Endothelial cell of umbilical vein (primary cell): ENCODE measurements at regions not wholly inside any gene's neighbourhood (a gene's known extent, or its start where the extent isn't known, plus 50 kb on each side); places are given as distances from the start of the nearest gene placed in this dataset.

Experiments
- BruUV-seq: library from RNA; stranded (reverse); fragments of 400-500 nt; replicated peaks from 2 replicates; lab custom pipeline; 2021; lab: Mats Ljungman, UMichigan
- CTCF ChIA-PET: fragments of 300-600, 350-600 bp; sonication (Branson Sonifier 250); formaldehyde crosslinking; loops from one replicate; lab custom pipeline; 2021; ENCODE audit warnings: antibody characterized with exemption, inconsistent platforms; lab: Charles Lee
- POLR2A ChIA-PET: fragments of 300-600, 350-600 bp; sonication (Branson Sonifier 250); formaldehyde crosslinking; loops from one replicate; lab custom pipeline; 2021; ENCODE audit warnings: antibody characterized with exemption, inconsistent platforms; lab: Charles Lee
- DNase-seq: peaks from one replicate; pipeline ENCODE4 v3.0.0-alpha.2; 2011; ENCODE audit warnings: low read depth, low spot score
- FAIRE-seq: peaks from 2 replicates; lab custom pipeline; 2011; peaks lifted over from hg19 to GRCh38; lab: Jason Lieb, UNC
- H2AFZ ChIP-seq: 2 replicates; pipeline ENCODE4 v1.6.0; 2012; ENCODE audit warnings: low read depth, low read length, control low read depth, inconsistent platforms
- H3K27ac ChIP-seq: 2 replicates; pipeline ENCODE4 v1.5.1; 2011; ENCODE audit warnings: low read depth, mild to moderate bottlenecking, control low read depth, low read length, moderate library complexity; ENCODE audit not compliant: insufficient read depth
- H3K27me3 ChIP-seq, 2 experiments: 2 replicates each; pipeline versions ENCODE4 v1.6.0 to v1.6.1; 2011; ENCODE audit warnings: low read length in 2 of 2, mixed read lengths in 1 of 2; ENCODE audit not compliant: control insufficient read depth in 2 of 2, insufficient read depth in 2 of 2
- H3K36me3 ChIP-seq, 2 experiments: 2 replicates in 1 of 2; 3 replicates in 1 of 2; pipeline ENCODE4 v1.5.1; 2011; ENCODE audit warnings: low read length in 2 of 2, mild to moderate bottlenecking in 1 of 2, moderate library complexity in 1 of 2; ENCODE audit not compliant: control insufficient read depth in 2 of 2, insufficient read depth in 2 of 2; ENCODE audit errors: extremely low read depth in 1 of 2
- H3K4me1 ChIP-seq: 3 replicates; pipeline ENCODE4 v1.5.1; 2011; ENCODE audit warnings: mild to moderate bottlenecking, low read length; ENCODE audit not compliant: control insufficient read depth, insufficient read depth; ENCODE audit errors: extremely low read depth
- H3K4me2 ChIP-seq: 2 replicates; pipeline ENCODE4 v1.6.1; 2011; ENCODE audit warnings: low read length, control low read depth, mixed read lengths; ENCODE audit not compliant: insufficient read depth
- H3K4me3 ChIP-seq, 3 experiments: fragments of 200-600 bp in 1 of 3; sonication (generic), shearing (Covaris generic) in 1 of 3; replicated peaks in 1 of 3; 2 replicates each; pipeline ENCODE4 v1.5.1; 2011 to 2016; ENCODE audit warnings: control low read depth in 3 of 3, low read length in 3 of 3, mild to moderate bottlenecking in 2 of 3, inconsistent platforms in 1 of 3, low read depth in 1 of 3, moderate library complexity in 1 of 3; ENCODE audit not compliant: insufficient read depth in 1 of 3
- H3K79me2 ChIP-seq: 2 replicates; pipeline ENCODE4 v1.6.0; 2012; ENCODE audit warnings: low read length, inconsistent platforms; ENCODE audit not compliant: control insufficient read depth, insufficient read depth
- H3K9ac ChIP-seq: replicated peaks from 2 replicates; pipeline ENCODE3; 2011; ENCODE audit warnings: low read length, control low read depth; ENCODE audit not compliant: insufficient read depth; ENCODE audit errors: extremely low read depth
- H3K9me1 ChIP-seq: replicated peaks from 3 replicates; pipeline ENCODE4 v1.6.0; 2011; ENCODE audit warnings: mild to moderate bottlenecking, low read length; ENCODE audit not compliant: control insufficient read depth, insufficient read depth; ENCODE audit errors: extremely low read depth
- H3K9me3 ChIP-seq: replicated peaks from 2 replicates; pipeline ENCODE4 v1.5.1; 2012; ENCODE audit warnings: low read length, inconsistent platforms; ENCODE audit not compliant: control insufficient read depth, insufficient read depth
- H4K20me1 ChIP-seq: replicated peaks from 2 replicates; pipeline ENCODE3; 2011; ENCODE audit warnings: mild to moderate bottlenecking, low read length; ENCODE audit not compliant: control insufficient read depth, insufficient read depth; ENCODE audit errors: extremely low read depth
- CTCF ChIP-seq, 2 donors: IDR thresholded peaks; 1 replicate in 1 of 2; 2 replicates in 1 of 2; pipeline ENCODE4 v1.5.1; 2011; ENCODE audit warnings: low read length in 2 of 2, mild to moderate bottlenecking in 2 of 2, moderate library complexity in 2 of 2, control low read depth in 1 of 2, inconsistent platforms in 1 of 2, low read depth in 1 of 2; ENCODE audit not compliant: insufficient read depth in 1 of 2; ENCODE audit errors: extremely low read depth in 1 of 2
- EZH2 ChIP-seq: IDR thresholded peaks from 2 replicates; pipeline ENCODE4 v1.6.1; 2012; ENCODE audit warnings: borderline replicate concordance, low read depth, mild to moderate bottlenecking, moderate library complexity, low read length, inconsistent platforms; ENCODE audit not compliant: severe bottlenecking
- FOS ChIP-seq: IDR thresholded peaks from 2 replicates; pipeline ENCODE4 v1.6.1; 2011; ENCODE audit warnings: mild to moderate bottlenecking, low read length, moderate library complexity, borderline replicate concordance; ENCODE audit not compliant: insufficient read depth
- GATA2 ChIP-seq: IDR thresholded peaks from 2 replicates; pipeline ENCODE4 v1.7.0; 2011; ENCODE audit warnings: low read depth, mild to moderate bottlenecking, moderate library complexity, mixed read lengths, low read length; ENCODE audit not compliant: insufficient read length, insufficient read depth
- JUN ChIP-seq: IDR thresholded peaks from 2 replicates; pipeline ENCODE4 v1.6.1; 2011; ENCODE audit warnings: borderline replicate concordance, low read depth; ENCODE audit not compliant: insufficient read length, insufficient read depth
- MYC ChIP-seq: IDR thresholded peaks from one replicate; pipeline ENCODE4 v1.6.1; 2011; ENCODE audit warnings: mild to moderate bottlenecking, low read depth, low read length
- POLR2A ChIP-seq: IDR thresholded peaks from 2 replicates; pipeline ENCODE4 v1.6.1; 2012; ENCODE audit warnings: low read depth, mild to moderate bottlenecking, control low read depth, low read length
- POLR2AphosphoS5 ChIP-seq: IDR thresholded peaks from 2 replicates; pipeline ENCODE4 v1.6.1; 2012; ENCODE audit warnings: low read depth, mild to moderate bottlenecking, control low read depth, low read length, moderate library complexity; ENCODE audit not compliant: insufficient read depth
- dilution Hi-C: fragments of 300-500 bp; cut with MboI; formaldehyde crosslinking; loops from one replicate; pipeline ENCODE4 v1.15.0; 2019; ENCODE audit warnings: low sequenced_read_pairs; ENCODE audit not compliant: extremely low pct_ligation_motif_present
- intact Hi-C: fragments of 100-400 bp; cut with micrococcal nuclease; formaldehyde crosslinking; loops from one replicate; pipeline ENCODE4 v1.10.0; 2022
- TF ChIP-seq, protein P1 (sequence below): IDR thresholded peaks from 2 replicates; pipeline ENCODE4 v1.6.1; 2011; ENCODE audit not compliant: insufficient read depth, insufficient read length

GRCh38 chr21:34268493-34268892 lies 95.3 kb upstream of the KCNE2 start:
- H2AFZ ChIP-seq: no peak overlapping the region
- no TSS peak for BruUV-seq
- intact Hi-C loops: no loop called here
- H3K27ac ChIP-seq: no peak overlapping the region
- ChIA-PET POLR2A (no interaction called here), CTCF (no interaction called here)
- H3K9me3 ChIP-seq: no peaks in the 10 kb centered on the region
- no peaks in the 10 kb centered on the region for H3K36me3 ChIP-seq
- no peaks in the 10 kb centered on the region for H3K9me1 ChIP-seq
- DNase-seq (no peak), FAIRE-seq (no peak)
- no peak overlapping the region for H3K9ac ChIP-seq
- H3K4me3 ChIP-seq: no peak overlapping the region
- peaks cover 6 to 12% of the 10 kb centered on the region in 2 experiments for H3K27me3 ChIP-seq
- H4K20me1 ChIP-seq: no peaks in the 10 kb centered on the region
- H3K79me2 ChIP-seq: no peaks in the 10 kb centered on the region
- H3K4me2 ChIP-seq: no peak overlapping the region
- dilution Hi-C loops: no loop called here
- TF ChIP-seq GATA2: no peak
- TF ChIP-seq POLR2AphosphoS5: no peak
- TF ChIP-seq FOS: no peak
- TF ChIP-seq, protein P1, sequence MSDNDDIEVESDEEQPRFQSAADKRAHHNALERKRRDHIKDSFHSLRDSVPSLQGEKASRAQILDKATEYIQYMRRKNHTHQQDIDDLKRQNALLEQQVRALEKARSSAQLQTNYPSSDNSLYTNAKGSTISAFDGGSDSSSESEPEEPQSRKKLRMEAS: no peak
- no peak for TF ChIP-seq EZH2
- no peak for TF ChIP-seq JUN
- TF ChIP-seq MYC: no peak
- TF ChIP-seq CTCF (IDR thresholded peaks at IDR 0.05; ENCODE audit: extremely low read depth in 1 of 2, insufficient read depth in 1 of 2, low read depth in 1 of 2, low read length in 2 of 2): no peak
- no peak for TF ChIP-seq POLR2A
- no peaks in the 10 kb centered on the region for H3K4me1 ChIP-seq
